ENCODE measurements at regions not wholly inside any gene's neighbourhood (a gene's known extent, or its start where the extent isn't known, plus 50 kb on each side); places are given as distances from the start of the nearest gene placed in this dataset.

- H3K4me3 ChIP-seq (replicated peaks in 1 of 2; ENCODE audit: low read depth in 2 of 2, low read length in 2 of 2) = no peak overlapping the region
- TF ChIP-seq CTCF (IDR thresholded peaks at IDR 0.05; ENCODE audit: low read depth, low read length) = no peak
- DNase-seq (ENCODE audit: low read depth in 2 of 2) = peak in 1 of 2 donors; percentile 20
Observed at GRCh38 chr6:112846681-112847080, 499.6 kb downstream of the RFPL4B start.

- no peak overlapping the region for H3K4me3 ChIP-seq (replicated peaks in 1 of 2; ENCODE audit: low read depth in 2 of 2, low read length in 2 of 2)
- DNase-seq (ENCODE audit: low read depth in 2 of 2) = peak in 1 of 2 donors; percentile 19
- no peak for TF ChIP-seq CTCF (IDR thresholded peaks at IDR 0.05; ENCODE audit: low read depth, low read length)
Observed at GRCh38 chr6:112851146-112851545, 504.0 kb downstream of the RFPL4B start.

- H3K4me3 ChIP-seq (replicated peaks in 1 of 2; ENCODE audit: low read depth in 2 of 2, low read length in 2 of 2) = no peak overlapping the region
- DNase-seq (ENCODE audit: low read depth in 2 of 2) = no peak
- TF ChIP-seq CTCF (IDR thresholded peaks at IDR 0.05; ENCODE audit: low read depth, low read length) = no peak
Observed at GRCh38 chr6:112853162-112853561, 506.0 kb downstream of the RFPL4B start.

- no peak overlapping the region for H3K4me3 ChIP-seq (replicated peaks in 1 of 2; ENCODE audit: low read depth in 2 of 2, low read length in 2 of 2)
- DNase-seq (ENCODE audit: low read depth in 2 of 2) = no peak
- TF ChIP-seq CTCF (IDR thresholded peaks at IDR 0.05; ENCODE audit: low read depth, low read length) = no peak
Observed at GRCh38 chr6:112863753-112864152, 516.6 kb downstream of the RFPL4B start.

- DNase-seq (ENCODE audit: low read depth in 2 of 2) = no peak
- TF ChIP-seq CTCF (IDR thresholded peaks at IDR 0.05; ENCODE audit: low read depth, low read length) = no peak
- no peak overlapping the region for H3K4me3 ChIP-seq (replicated peaks in 1 of 2; ENCODE audit: low read depth in 2 of 2, low read length in 2 of 2)
Observed at GRCh38 chr6:112865131-112865530, 518.0 kb downstream of the RFPL4B start.

GRCh38 chr6:112874881-112875280, 527.8 kb downstream of the RFPL4B start:
- no peak for DNase-seq (ENCODE audit: low read depth in 2 of 2)
- H3K4me3 ChIP-seq (replicated peaks in 1 of 2; ENCODE audit: low read depth in 2 of 2, low read length in 2 of 2) = no peak overlapping the region
- no peak for TF ChIP-seq CTCF (IDR thresholded peaks at IDR 0.05; ENCODE audit: low read depth, low read length)

Data from cardiac fibroblast (primary cell).